ENCODE measurements at regions not wholly inside any gene's neighbourhood (a gene's known extent, or its start where the extent isn't known, plus 50 kb on each side); places are given as distances from the start of the nearest gene placed in this dataset.

DNA sequence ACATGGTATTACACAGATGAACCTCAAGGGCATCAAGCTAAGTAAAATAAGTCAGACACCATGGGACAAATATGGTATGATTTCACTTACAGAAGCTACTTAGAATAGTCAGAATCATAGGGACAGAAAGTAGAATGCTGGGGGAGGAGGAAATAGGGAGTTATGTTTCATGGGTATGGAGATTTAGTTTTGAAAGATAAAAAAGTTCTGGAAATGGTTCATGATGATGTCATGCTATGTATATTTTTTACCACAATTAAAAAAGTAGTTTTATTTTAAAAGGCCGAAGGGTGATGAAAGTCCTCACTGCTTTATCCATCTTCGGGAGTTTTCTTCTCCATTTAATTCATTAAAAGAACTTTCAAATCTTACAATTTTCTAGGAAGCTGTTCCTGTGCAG lies 181.9 kb downstream of the CALCRL start:
- TF ChIP-seq, protein P1, sequence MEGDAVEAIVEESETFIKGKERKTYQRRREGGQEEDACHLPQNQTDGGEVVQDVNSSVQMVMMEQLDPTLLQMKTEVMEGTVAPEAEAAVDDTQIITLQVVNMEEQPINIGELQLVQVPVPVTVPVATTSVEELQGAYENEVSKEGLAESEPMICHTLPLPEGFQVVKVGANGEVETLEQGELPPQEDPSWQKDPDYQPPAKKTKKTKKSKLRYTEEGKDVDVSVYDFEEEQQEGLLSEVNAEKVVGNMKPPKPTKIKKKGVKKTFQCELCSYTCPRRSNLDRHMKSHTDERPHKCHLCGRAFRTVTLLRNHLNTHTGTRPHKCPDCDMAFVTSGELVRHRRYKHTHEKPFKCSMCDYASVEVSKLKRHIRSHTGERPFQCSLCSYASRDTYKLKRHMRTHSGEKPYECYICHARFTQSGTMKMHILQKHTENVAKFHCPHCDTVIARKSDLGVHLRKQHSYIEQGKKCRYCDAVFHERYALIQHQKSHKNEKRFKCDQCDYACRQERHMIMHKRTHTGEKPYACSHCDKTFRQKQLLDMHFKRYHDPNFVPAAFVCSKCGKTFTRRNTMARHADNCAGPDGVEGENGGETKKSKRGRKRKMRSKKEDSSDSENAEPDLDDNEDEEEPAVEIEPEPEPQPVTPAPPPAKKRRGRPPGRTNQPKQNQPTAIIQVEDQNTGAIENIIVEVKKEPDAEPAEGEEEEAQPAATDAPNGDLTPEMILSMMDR (IDR thresholded peaks at IDR 0.05; ENCODE audit: low read length), result no peak
- TF ChIP-seq EZH2 (IDR thresholded peaks at IDR 0.05; ENCODE audit: borderline replicate concordance, low read length), result no peak
